Activated T-helper 1 cell treated with anti-CD3 and anti-CD28 coated beads, Interleukin-12 subunit alpha, Interleukin-12 subunit beta, Interleukin-2, Interleukin-4 antibody, amounts not matched to agents 30 ng/mL and 10 ng/mL and 1 ng/mL, durations not matched to agents 14 hours and 24 hours and 36 hours (primary cell): ENCODE measurements at regions not wholly inside any gene's neighbourhood (a gene's known extent, or its start where the extent isn't known, plus 50 kb on each side); places are given as distances from the start of the nearest gene placed in this dataset.

Experiments used
- DNase-seq: peaks from one replicate; pipeline ENCODE4 v3.0.0; 2021; ENCODE audit warnings: low spot score
- H3K27ac Mint-ChIP-seq: one replicate; pipeline ENCODE4 v1.8.0; 2021; ENCODE audit warnings: mild to moderate bottlenecking, mixed read lengths
- H3K27me3 Mint-ChIP-seq: one replicate; pipeline ENCODE4 v1.8.0; 2022; ENCODE audit warnings: mild to moderate bottlenecking, moderate library complexity, mixed read lengths; ENCODE audit not compliant: insufficient read depth
- H3K36me3 Mint-ChIP-seq: one replicate; pipeline ENCODE4 v1.8.0; 2021; ENCODE audit warnings: low read depth, mixed read lengths
- H3K4me1 Mint-ChIP-seq: one replicate; pipeline ENCODE4 v1.8.0; 2021; ENCODE audit warnings: low read depth, mixed read lengths
- H3K4me3 Mint-ChIP-seq: one replicate; pipeline ENCODE4 v1.8.0; 2021; ENCODE audit warnings: mild to moderate bottlenecking, moderate library complexity, mixed read lengths
- H3K9me3 Mint-ChIP-seq: one replicate; pipeline ENCODE4 v1.8.0; 2021; ENCODE audit warnings: mixed read lengths
- intact Hi-C: fragments of 100-400 bp; cut with micrococcal nuclease; formaldehyde crosslinking; loops from one replicate; pipeline ENCODE4 v1.15.1; 2024

- H3K4me1 Mint-ChIP-seq = no peaks in the 10 kb centered on the region
- no peaks in the 10 kb centered on the region for H3K36me3 Mint-ChIP-seq
- H3K9me3 Mint-ChIP-seq = peaks cover 57% of the 10 kb centered on the region
- DNase-seq = no peak
- intact Hi-C loops = no loop called here
- no peaks in the 10 kb centered on the region for H3K27me3 Mint-ChIP-seq
- no peak overlapping the region for H3K4me3 Mint-ChIP-seq
- H3K27ac Mint-ChIP-seq = no peak overlapping the region
Observed at GRCh38 chr7:70846208-70846607, 285.7 kb upstream of the GALNT17 start.

DNA sequence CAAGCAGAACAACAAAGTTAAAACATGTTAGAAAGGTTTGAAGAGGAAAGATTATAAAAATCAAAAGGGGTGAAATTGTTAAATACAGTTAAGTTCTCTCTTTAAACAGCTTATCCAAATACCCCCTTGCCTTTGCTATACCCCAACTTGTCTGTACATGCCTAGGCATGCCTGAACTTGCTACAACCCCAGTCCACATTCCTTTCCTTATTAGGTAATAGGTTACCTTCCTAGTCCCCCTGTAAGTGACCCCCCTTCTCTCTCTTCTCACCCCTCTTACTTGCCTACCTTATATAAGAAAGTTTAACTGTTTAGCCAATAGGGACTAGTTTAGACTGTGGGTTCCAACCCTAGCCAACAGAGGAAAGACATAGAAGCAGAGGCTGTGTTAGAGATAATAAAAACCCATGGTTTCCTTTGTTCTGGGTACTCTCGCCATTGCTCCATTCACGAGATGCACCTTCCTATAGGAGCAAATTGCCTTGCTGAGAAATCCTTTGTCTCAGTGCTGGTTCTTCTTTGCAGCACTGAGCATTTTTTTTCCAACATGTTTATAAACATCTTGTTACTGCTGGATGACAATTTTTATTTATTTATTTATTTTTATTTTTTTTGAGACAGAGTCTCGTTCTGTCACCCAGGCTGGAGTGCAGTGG is 282.2 kb upstream of the GALNT17 start:
- Mint-ChIP-seq H3K36me3 (no peaks in the 10 kb centered on the region), H3K27me3 (no peaks in the 10 kb centered on the region), H3K4me1 (no peaks in the 10 kb centered on the region), H3K4me3 (no peak overlapping the region), H3K27ac (no peak overlapping the region), H3K9me3 (peaks cover 46% of the 10 kb centered on the region)
- intact Hi-C loops = no loop called here
- DNase-seq = no peak

DNA sequence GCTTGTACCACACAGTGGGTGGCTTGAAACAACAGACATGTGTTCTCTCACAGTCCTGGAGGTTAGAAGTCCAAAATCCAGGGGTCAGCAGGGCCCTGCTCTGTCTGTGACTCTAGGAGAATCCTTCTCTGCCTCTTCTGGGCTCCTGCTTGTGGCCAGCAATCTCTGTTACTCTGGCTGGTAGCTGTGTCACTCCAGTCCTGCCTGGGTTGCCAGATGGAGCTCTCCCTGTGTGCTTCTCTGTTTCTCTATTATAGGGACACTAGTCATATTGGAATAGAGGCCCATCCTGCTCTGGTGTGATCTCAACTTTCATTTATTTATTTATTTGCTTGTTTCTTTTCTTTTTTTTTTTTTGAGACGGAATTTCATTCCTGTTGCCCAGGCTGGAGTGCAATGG is 276.6 kb upstream of the GALNT17 start:
- Mint-ChIP-seq H3K36me3 (no peaks in the 10 kb centered on the region), H3K9me3 (peaks cover 6% of the 10 kb centered on the region), H3K4me1 (no peaks in the 10 kb centered on the region), H3K27ac (no peak overlapping the region), H3K4me3 (no peak overlapping the region), H3K27me3 (no peaks in the 10 kb centered on the region)
- intact Hi-C loops = no loop called here
- DNase-seq = no peak

DNA sequence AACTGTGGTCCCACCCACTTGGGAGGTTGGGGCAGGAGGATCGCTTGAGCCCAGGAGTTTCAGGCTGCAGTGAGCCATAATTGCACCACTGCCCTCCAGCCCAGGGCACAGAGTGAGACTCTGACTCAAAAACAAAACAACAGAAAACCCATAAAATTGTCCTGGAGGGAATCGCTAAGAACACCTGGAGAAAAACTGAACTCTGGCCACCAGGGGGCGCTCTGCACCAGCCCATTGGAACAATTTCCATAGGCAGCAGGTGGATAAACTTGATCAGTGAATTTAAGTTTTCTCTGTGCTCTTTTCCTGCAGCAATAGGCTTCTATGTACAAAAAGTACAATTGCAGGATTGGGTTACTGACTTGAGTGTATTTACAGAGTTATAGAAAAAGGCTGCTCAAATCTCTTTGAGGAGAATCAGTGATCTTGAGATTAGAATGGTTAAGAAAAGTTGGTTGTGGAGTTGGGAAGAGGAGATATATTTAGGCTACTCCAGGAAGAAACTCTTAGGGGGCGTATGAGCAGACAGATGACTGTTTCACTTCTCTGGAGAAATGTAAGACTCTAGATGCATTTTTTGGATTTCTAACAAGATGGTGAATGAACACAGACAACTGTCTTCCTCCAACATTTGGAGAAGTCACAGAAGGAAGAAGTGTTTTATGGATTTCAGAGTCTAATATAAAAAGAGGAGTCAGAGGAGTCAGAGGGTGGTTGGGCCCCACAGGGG is 274.9 kb upstream of the GALNT17 start:
- intact Hi-C loops = no loop called here
- no peaks in the 10 kb centered on the region for H3K9me3 Mint-ChIP-seq
- DNase-seq = peak; percentile 20
- H3K36me3 Mint-ChIP-seq = no peaks in the 10 kb centered on the region
- H3K4me3 Mint-ChIP-seq = no peak overlapping the region
- no peaks in the 10 kb centered on the region for H3K27me3 Mint-ChIP-seq
- no peaks in the 10 kb centered on the region for H3K4me1 Mint-ChIP-seq
- no peak overlapping the region for H3K27ac Mint-ChIP-seq

DNA sequence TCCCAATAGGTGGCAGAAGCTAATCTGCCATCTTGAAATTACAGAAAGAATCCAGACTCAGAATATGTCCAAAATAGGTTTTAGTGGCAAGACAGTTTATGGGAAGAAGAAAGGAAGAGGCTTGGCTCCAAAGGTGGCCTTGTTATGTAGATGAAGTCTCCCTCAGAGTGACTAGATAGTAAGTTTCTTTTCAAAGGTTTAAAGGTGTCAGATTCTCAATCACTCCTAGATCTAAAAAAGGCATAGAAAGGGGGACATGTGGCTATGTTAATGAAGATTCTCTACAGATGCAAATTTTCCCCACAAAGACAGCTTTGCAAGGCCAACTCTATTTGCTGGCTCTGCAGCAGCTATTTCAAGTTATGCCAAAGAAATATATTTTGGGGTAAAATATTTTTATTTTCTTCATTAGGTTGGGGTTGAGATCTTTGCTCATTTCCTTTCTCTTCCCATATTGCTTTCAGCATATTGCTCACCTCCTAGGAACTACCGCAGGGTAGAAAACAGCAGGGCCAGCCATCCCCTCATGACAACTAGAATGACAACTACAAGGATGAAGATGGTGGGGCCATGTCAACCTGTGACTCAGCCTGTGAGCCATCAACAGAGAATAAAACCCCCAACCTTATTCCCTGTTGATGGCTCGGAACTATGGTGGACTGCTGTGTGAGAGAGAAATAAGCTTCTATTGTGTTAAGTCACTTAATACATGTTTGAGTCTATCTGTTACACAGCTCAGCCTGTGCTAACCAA is 274.0 kb upstream of the GALNT17 start:
- H3K36me3 Mint-ChIP-seq = no peaks in the 10 kb centered on the region
- H3K4me3 Mint-ChIP-seq = no peak overlapping the region
- H3K4me1 Mint-ChIP-seq = no peaks in the 10 kb centered on the region
- no peak for DNase-seq
- no peak overlapping the region for H3K27ac Mint-ChIP-seq
- peaks cover 5% of the 10 kb centered on the region for H3K9me3 Mint-ChIP-seq
- intact Hi-C loops = no loop called here
- H3K27me3 Mint-ChIP-seq = no peaks in the 10 kb centered on the region

- Mint-ChIP-seq H3K27ac (no peak overlapping the region), H3K4me1 (no peaks in the 10 kb centered on the region), H3K27me3 (no peaks in the 10 kb centered on the region), H3K36me3 (no peaks in the 10 kb centered on the region), H3K9me3 (peaks cover 31% of the 10 kb centered on the region), H3K4me3 (no peak overlapping the region)
- intact Hi-C loops = no loop called here
- DNase-seq = no peak
Observed at GRCh38 chr7:70867513-70867912, 264.4 kb upstream of the GALNT17 start.

DNA sequence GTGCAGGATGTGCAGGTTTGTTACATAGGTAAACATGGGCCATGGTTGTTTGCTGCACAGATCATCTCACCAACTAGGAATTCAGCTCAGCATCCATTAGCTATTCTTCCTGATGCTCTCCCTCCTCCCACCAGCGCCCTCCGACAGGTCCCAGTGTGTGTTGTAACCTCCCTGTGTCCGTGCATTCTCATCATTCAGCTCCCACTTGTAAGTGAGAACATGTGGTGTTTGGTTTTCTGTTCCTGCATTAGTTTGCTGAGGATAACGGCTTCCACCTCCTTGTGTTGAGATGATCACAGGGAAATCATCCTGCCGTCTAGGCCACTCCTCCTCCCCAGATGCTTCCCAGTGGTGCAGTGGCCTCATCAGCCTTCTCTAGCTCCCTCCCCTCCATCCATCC is 261.6 kb upstream of the GALNT17 start:
- no peak overlapping the region for H3K4me3 Mint-ChIP-seq
- H3K36me3 Mint-ChIP-seq = no peaks in the 10 kb centered on the region
- no peak for DNase-seq
- H3K27me3 Mint-ChIP-seq = no peaks in the 10 kb centered on the region
- H3K4me1 Mint-ChIP-seq = no peaks in the 10 kb centered on the region
- H3K9me3 Mint-ChIP-seq = peaks cover 15% of the 10 kb centered on the region
- no peak overlapping the region for H3K27ac Mint-ChIP-seq
- intact Hi-C loops = no loop called here

DNA sequence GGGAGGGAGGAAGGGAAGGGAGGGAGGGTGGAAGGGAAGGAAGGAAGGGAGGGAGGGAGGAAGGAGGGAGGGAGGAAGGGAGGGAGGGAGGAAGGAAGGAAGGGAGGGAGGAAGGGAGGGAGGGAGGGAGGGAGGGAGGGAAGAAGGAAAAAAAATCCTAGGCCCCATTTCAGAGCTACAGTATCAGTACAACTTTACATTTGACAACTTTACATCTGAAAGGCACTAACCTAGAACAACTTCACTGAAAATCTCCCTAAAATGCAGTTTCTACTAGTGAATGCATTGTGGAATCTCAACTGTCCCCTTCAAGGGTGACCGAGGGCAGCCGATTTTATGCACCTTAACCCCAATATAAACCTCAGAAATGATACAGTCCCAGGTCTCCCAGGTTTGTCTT is 259.8 kb upstream of the GALNT17 start:
- H3K9me3 Mint-ChIP-seq = peaks cover 23% of the 10 kb centered on the region
- no peak for DNase-seq
- no peak overlapping the region for H3K27ac Mint-ChIP-seq
- H3K4me3 Mint-ChIP-seq = no peak overlapping the region
- H3K27me3 Mint-ChIP-seq = no peaks in the 10 kb centered on the region
- H3K36me3 Mint-ChIP-seq = no peaks in the 10 kb centered on the region
- intact Hi-C loops = no loop called here
- no peaks in the 10 kb centered on the region for H3K4me1 Mint-ChIP-seq

- intact Hi-C loops = no loop called here
- DNase-seq = no peak
- Mint-ChIP-seq H3K27ac (no peak overlapping the region), H3K36me3 (no peaks in the 10 kb centered on the region), H3K4me1 (no peaks in the 10 kb centered on the region), H3K4me3 (no peak overlapping the region), H3K9me3 (peaks cover 25% of the 10 kb centered on the region), H3K27me3 (no peaks in the 10 kb centered on the region)
Observed at GRCh38 chr7:70881167-70881847, 250.6 kb upstream of the GALNT17 start.

DNA sequence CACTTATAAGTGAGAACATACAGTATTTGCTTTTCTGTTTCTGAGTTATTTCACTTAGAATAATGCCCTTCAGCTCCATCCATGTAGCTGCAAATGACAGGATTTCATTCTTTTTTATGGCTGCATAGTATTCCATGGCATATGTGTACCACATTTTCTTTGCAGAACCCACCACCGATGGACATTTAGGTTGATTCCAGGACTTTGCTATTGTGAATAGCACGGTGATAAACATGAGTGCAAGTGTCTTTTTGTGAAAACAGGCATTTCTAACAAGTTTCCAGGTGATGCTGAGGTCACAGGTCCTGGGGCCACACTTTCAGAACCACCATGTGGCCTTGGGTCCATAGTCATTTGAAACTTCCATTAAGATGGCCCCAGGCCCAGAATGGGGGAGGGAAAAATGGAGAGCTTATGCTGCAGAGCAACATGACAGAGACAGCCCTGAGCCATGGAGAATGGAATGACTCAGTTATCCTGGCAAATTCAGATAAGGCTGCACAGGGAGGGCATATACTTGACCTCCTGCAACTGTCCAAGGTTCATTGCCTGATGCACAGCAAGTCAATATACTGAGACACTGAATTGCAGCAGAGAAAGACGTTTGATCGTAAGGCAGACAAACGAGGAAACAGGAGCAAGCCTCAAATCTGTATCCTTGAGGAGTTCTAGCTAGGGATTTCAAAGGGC is 248.0 kb upstream of the GALNT17 start:
- intact Hi-C loops = no loop called here
- Mint-ChIP-seq H3K4me1 (no peaks in the 10 kb centered on the region), H3K36me3 (no peaks in the 10 kb centered on the region), H3K27ac (no peak overlapping the region), H3K9me3 (peaks cover 16% of the 10 kb centered on the region), H3K4me3 (no peak overlapping the region), H3K27me3 (no peaks in the 10 kb centered on the region)
- no peak for DNase-seq

GRCh38 chr7:70884440-70884764 is 247.5 kb upstream of the GALNT17 start:
- H3K4me3 Mint-ChIP-seq = no peak overlapping the region
- intact Hi-C loops = no loop called here
- no peak for DNase-seq
- H3K9me3 Mint-ChIP-seq = peaks cover 12% of the 10 kb centered on the region
- no peak overlapping the region for H3K27ac Mint-ChIP-seq
- no peaks in the 10 kb centered on the region for H3K36me3 Mint-ChIP-seq
- no peaks in the 10 kb centered on the region for H3K27me3 Mint-ChIP-seq
- no peaks in the 10 kb centered on the region for H3K4me1 Mint-ChIP-seq

- no peak overlapping the region for H3K4me3 Mint-ChIP-seq
- H3K9me3 Mint-ChIP-seq = peaks cover 14% of the 10 kb centered on the region
- no peaks in the 10 kb centered on the region for H3K36me3 Mint-ChIP-seq
- H3K4me1 Mint-ChIP-seq = no peaks in the 10 kb centered on the region
- no peaks in the 10 kb centered on the region for H3K27me3 Mint-ChIP-seq
- no peak for DNase-seq
- intact Hi-C loops = no loop called here
- no peak overlapping the region for H3K27ac Mint-ChIP-seq
Observed at GRCh38 chr7:70884809-70885208, 247.1 kb upstream of the GALNT17 start.
